ENCODE measurements at regions not wholly inside any gene's neighbourhood (a gene's known extent, or its start where the extent isn't known, plus 50 kb on each side); places are given as distances from the start of the nearest gene placed in this dataset.

GRCh38 chr2:14336759-14337382 lies 295.6 kb upstream of the LRATD1 start:
- ChIA-PET CTCF (no interaction called here), POLR2A (interaction anchor here (0.6 kb wide), 1 partner anchor 53 kb away, joined by 5 read pairs; no protein-coding TSS in a partner anchor)
- Histone ChIP-seq H3K9me3 (ENCODE audit: control extremely low read depth in 1 of 5, control insufficient read depth in 4 of 5, insufficient read depth in 2 of 5, low read depth in 1 of 5, low read length in 4 of 5) (peaks cover 0 to 1% (median 0%) of the 10 kb centered on the region in 5 experiments), H3K4me1 (ENCODE audit: control extremely low read depth in 1 of 4, control insufficient read depth in 4 of 4, insufficient read depth in 4 of 4, low read length in 3 of 4) (no peaks in the 10 kb centered on the region), H3K27ac (ENCODE audit: insufficient read depth in 1 of 2, low read depth in 1 of 2, low read length in 2 of 2, poor library complexity in 1 of 2, severe bottlenecking in 2 of 2) (no peak overlapping the region), H3K36me3 (ENCODE audit: control insufficient read depth in 4 of 4, insufficient read depth in 4 of 4, low read length in 3 of 4) (no peaks in the 10 kb centered on the region), H3K4me3 (ENCODE audit: control insufficient read depth in 1 of 7, extremely low read depth in 1 of 7, insufficient read depth in 4 of 7, low read depth in 2 of 7, low read length in 6 of 7) (no peak overlapping the region), H3K27me3 (replicated peaks in 2 of 5; ENCODE audit: control insufficient read depth in 4 of 5, insufficient read depth in 5 of 5, low read length in 4 of 5) (no peaks in the 10 kb centered on the region)
- no peak for DNase-seq
- no CpG with 5 or more reads among the region's 2 CpGs for WGBS (ENCODE audit: insufficient coverage)

GRCh38 chr2:14340703-14341102 lies 291.8 kb upstream of the LRATD1 start:
- POLR2A ChIA-PET, result no interaction called here
- H3K27ac ChIP-seq (ENCODE audit: insufficient read depth in 1 of 2, low read depth in 1 of 2, low read length in 2 of 2, poor library complexity in 1 of 2, severe bottlenecking in 2 of 2), result no peak overlapping the region
- no peaks in the 10 kb centered on the region for H3K27me3 ChIP-seq (replicated peaks in 2 of 5; ENCODE audit: control insufficient read depth in 4 of 5, insufficient read depth in 5 of 5, low read length in 4 of 5)
- no CpG with 5 or more reads among the region's 3 CpGs for WGBS (ENCODE audit: insufficient coverage)
- H3K4me3 ChIP-seq (ENCODE audit: control insufficient read depth in 1 of 7, extremely low read depth in 1 of 7, insufficient read depth in 4 of 7, low read depth in 2 of 7, low read length in 6 of 7), result no peak overlapping the region
- no peaks in the 10 kb centered on the region for H3K36me3 ChIP-seq (ENCODE audit: control insufficient read depth in 4 of 4, insufficient read depth in 4 of 4, low read length in 3 of 4)
- no peaks in the 10 kb centered on the region for H3K4me1 ChIP-seq (ENCODE audit: control extremely low read depth in 1 of 4, control insufficient read depth in 4 of 4, insufficient read depth in 4 of 4, low read length in 3 of 4)
- DNase-seq, result no peak
- CTCF ChIA-PET, result no interaction called here
- H3K9me3 ChIP-seq (ENCODE audit: control extremely low read depth in 1 of 5, control insufficient read depth in 4 of 5, insufficient read depth in 2 of 5, low read depth in 1 of 5, low read length in 4 of 5), result peaks cover 0 to 1% (median 0%) of the 10 kb centered on the region in 5 experiments

GRCh38 chr2:14342313-14342712 lies 290.2 kb upstream of the LRATD1 start:
- Histone ChIP-seq H3K36me3 (ENCODE audit: control insufficient read depth in 4 of 4, insufficient read depth in 4 of 4, low read length in 3 of 4) (no peaks in the 10 kb centered on the region), H3K27ac (ENCODE audit: insufficient read depth in 1 of 2, low read depth in 1 of 2, low read length in 2 of 2, poor library complexity in 1 of 2, severe bottlenecking in 2 of 2) (no peak overlapping the region), H3K4me1 (ENCODE audit: control extremely low read depth in 1 of 4, control insufficient read depth in 4 of 4, insufficient read depth in 4 of 4, low read length in 3 of 4) (no peaks in the 10 kb centered on the region), H3K27me3 (replicated peaks in 2 of 5; ENCODE audit: control insufficient read depth in 4 of 5, insufficient read depth in 5 of 5, low read length in 4 of 5) (no peaks in the 10 kb centered on the region), H3K4me3 (ENCODE audit: control insufficient read depth in 1 of 7, extremely low read depth in 1 of 7, insufficient read depth in 4 of 7, low read depth in 2 of 7, low read length in 6 of 7) (no peak overlapping the region), H3K9me3 (ENCODE audit: control extremely low read depth in 1 of 5, control insufficient read depth in 4 of 5, insufficient read depth in 2 of 5, low read depth in 1 of 5, low read length in 4 of 5) (peaks cover 0 to 1% (median 0%) of the 10 kb centered on the region in 5 experiments)
- ChIA-PET CTCF (no interaction called here), POLR2A (no interaction called here)
- DNase-seq, result no peak
- 100% methylated on average over 3 of the region's 3 CpGs for WGBS (ENCODE audit: insufficient coverage)

- Histone ChIP-seq H3K27ac (ENCODE audit: insufficient read depth in 1 of 2, low read depth in 1 of 2, low read length in 2 of 2, poor library complexity in 1 of 2, severe bottlenecking in 2 of 2) (no peak overlapping the region), H3K36me3 (ENCODE audit: control insufficient read depth in 4 of 4, insufficient read depth in 4 of 4, low read length in 3 of 4) (no peaks in the 10 kb centered on the region), H3K4me1 (ENCODE audit: control extremely low read depth in 1 of 4, control insufficient read depth in 4 of 4, insufficient read depth in 4 of 4, low read length in 3 of 4) (no peaks in the 10 kb centered on the region), H3K9me3 (ENCODE audit: control extremely low read depth in 1 of 5, control insufficient read depth in 4 of 5, insufficient read depth in 2 of 5, low read depth in 1 of 5, low read length in 4 of 5) (no peaks in the 10 kb centered on the region), H3K4me3 (ENCODE audit: control insufficient read depth in 1 of 7, extremely low read depth in 1 of 7, insufficient read depth in 4 of 7, low read depth in 2 of 7, low read length in 6 of 7) (no peak overlapping the region), H3K27me3 (replicated peaks in 2 of 5; ENCODE audit: control insufficient read depth in 4 of 5, insufficient read depth in 5 of 5, low read length in 4 of 5) (no peaks in the 10 kb centered on the region)
- 97% methylated on average over 3 of the region's 5 CpGs for WGBS (ENCODE audit: insufficient coverage)
- POLR2A ChIA-PET, result no interaction called here
- CTCF ChIA-PET, result no interaction called here
- no peak for DNase-seq
Measured at GRCh38 chr2:14344355-14344754, 288.2 kb upstream of the LRATD1 start.

GRCh38 chr2:14348247-14348646 lies 284.3 kb upstream of the LRATD1 start:
- no peaks in the 10 kb centered on the region for H3K4me1 ChIP-seq (ENCODE audit: control extremely low read depth in 1 of 4, control insufficient read depth in 4 of 4, insufficient read depth in 4 of 4, low read length in 3 of 4)
- CTCF ChIA-PET, result interaction anchor here (0.9 kb wide), 1 partner anchor 19 kb away, joined by 3 read pairs; no protein-coding TSS in a partner anchor

GRCh38 chr2:14350856-14351255 lies 281.7 kb upstream of the LRATD1 start:
- no peaks in the 10 kb centered on the region for H3K27me3 ChIP-seq (replicated peaks in 2 of 5; ENCODE audit: control insufficient read depth in 4 of 5, insufficient read depth in 5 of 5, low read length in 4 of 5)
- CTCF ChIA-PET, result no interaction called here
- POLR2A ChIA-PET, result no interaction called here
- H3K36me3 ChIP-seq (ENCODE audit: control insufficient read depth in 4 of 4, insufficient read depth in 4 of 4, low read length in 3 of 4), result no peaks in the 10 kb centered on the region
- no peak overlapping the region for H3K4me3 ChIP-seq (ENCODE audit: control insufficient read depth in 1 of 7, extremely low read depth in 1 of 7, insufficient read depth in 4 of 7, low read depth in 2 of 7, low read length in 6 of 7)
- H3K27ac ChIP-seq (ENCODE audit: insufficient read depth in 1 of 2, low read depth in 1 of 2, low read length in 2 of 2, poor library complexity in 1 of 2, severe bottlenecking in 2 of 2), result no peak overlapping the region
- no peaks in the 10 kb centered on the region for H3K9me3 ChIP-seq (ENCODE audit: control extremely low read depth in 1 of 5, control insufficient read depth in 4 of 5, insufficient read depth in 2 of 5, low read depth in 1 of 5, low read length in 4 of 5)
- no peaks in the 10 kb centered on the region for H3K4me1 ChIP-seq (ENCODE audit: control extremely low read depth in 1 of 4, control insufficient read depth in 4 of 4, insufficient read depth in 4 of 4, low read length in 3 of 4)
- no peak for DNase-seq

More at GRCh38 chr2:14348247-14348646, 284.3 kb upstream of the LRATD1 start:
- Histone ChIP-seq H3K27me3 (replicated peaks in 2 of 5; ENCODE audit: control insufficient read depth in 4 of 5, insufficient read depth in 5 of 5, low read length in 4 of 5) (no peaks in the 10 kb centered on the region), H3K36me3 (ENCODE audit: control insufficient read depth in 4 of 4, insufficient read depth in 4 of 4, low read length in 3 of 4) (no peaks in the 10 kb centered on the region), H3K9me3 (ENCODE audit: control extremely low read depth in 1 of 5, control insufficient read depth in 4 of 5, insufficient read depth in 2 of 5, low read depth in 1 of 5, low read length in 4 of 5) (no peaks in the 10 kb centered on the region), H3K4me3 (ENCODE audit: control insufficient read depth in 1 of 7, extremely low read depth in 1 of 7, insufficient read depth in 4 of 7, low read depth in 2 of 7, low read length in 6 of 7) (no peak overlapping the region), H3K27ac (ENCODE audit: insufficient read depth in 1 of 2, low read depth in 1 of 2, low read length in 2 of 2, poor library complexity in 1 of 2, severe bottlenecking in 2 of 2) (no peak overlapping the region)
- no peak for DNase-seq
- 83% methylated on average over 6 of the region's 8 CpGs for WGBS (ENCODE audit: insufficient coverage)
- POLR2A ChIA-PET, result no interaction called here

GRCh38 chr2:14352067-14352466 lies 280.4 kb upstream of the LRATD1 start:
- no peak overlapping the region for H3K4me3 ChIP-seq (ENCODE audit: control insufficient read depth in 1 of 7, extremely low read depth in 1 of 7, insufficient read depth in 4 of 7, low read depth in 2 of 7, low read length in 6 of 7)
- ChIA-PET CTCF (no interaction called here), POLR2A (no interaction called here)
- DNase-seq, result no peak
- H3K27ac ChIP-seq (ENCODE audit: insufficient read depth in 1 of 2, low read depth in 1 of 2, low read length in 2 of 2, poor library complexity in 1 of 2, severe bottlenecking in 2 of 2), result no peak overlapping the region
- H3K27me3 ChIP-seq (replicated peaks in 2 of 5; ENCODE audit: control insufficient read depth in 4 of 5, insufficient read depth in 5 of 5, low read length in 4 of 5), result no peaks in the 10 kb centered on the region
- no peaks in the 10 kb centered on the region for H3K9me3 ChIP-seq (ENCODE audit: control extremely low read depth in 1 of 5, control insufficient read depth in 4 of 5, insufficient read depth in 2 of 5, low read depth in 1 of 5, low read length in 4 of 5)
- no peaks in the 10 kb centered on the region for H3K36me3 ChIP-seq (ENCODE audit: control insufficient read depth in 4 of 4, insufficient read depth in 4 of 4, low read length in 3 of 4)
- H3K4me1 ChIP-seq (ENCODE audit: control extremely low read depth in 1 of 4, control insufficient read depth in 4 of 4, insufficient read depth in 4 of 4, low read length in 3 of 4), result no peaks in the 10 kb centered on the region

All from common myeloid progenitor, CD34-positive (primary cell).